ENCODE measurements at regions not wholly inside any gene's neighbourhood (a gene's known extent, or its start where the extent isn't known, plus 50 kb on each side); places are given as distances from the start of the nearest gene placed in this dataset.
A peak's percentile ranks its signal among the peaks of the same experiment; 100 is the strongest.
"Not testable (repeated sequence)": the region's sequence is repeated elsewhere in the genome, so short reads cannot be mapped to it uniquely, and the experiment has no call there.

DNA sequence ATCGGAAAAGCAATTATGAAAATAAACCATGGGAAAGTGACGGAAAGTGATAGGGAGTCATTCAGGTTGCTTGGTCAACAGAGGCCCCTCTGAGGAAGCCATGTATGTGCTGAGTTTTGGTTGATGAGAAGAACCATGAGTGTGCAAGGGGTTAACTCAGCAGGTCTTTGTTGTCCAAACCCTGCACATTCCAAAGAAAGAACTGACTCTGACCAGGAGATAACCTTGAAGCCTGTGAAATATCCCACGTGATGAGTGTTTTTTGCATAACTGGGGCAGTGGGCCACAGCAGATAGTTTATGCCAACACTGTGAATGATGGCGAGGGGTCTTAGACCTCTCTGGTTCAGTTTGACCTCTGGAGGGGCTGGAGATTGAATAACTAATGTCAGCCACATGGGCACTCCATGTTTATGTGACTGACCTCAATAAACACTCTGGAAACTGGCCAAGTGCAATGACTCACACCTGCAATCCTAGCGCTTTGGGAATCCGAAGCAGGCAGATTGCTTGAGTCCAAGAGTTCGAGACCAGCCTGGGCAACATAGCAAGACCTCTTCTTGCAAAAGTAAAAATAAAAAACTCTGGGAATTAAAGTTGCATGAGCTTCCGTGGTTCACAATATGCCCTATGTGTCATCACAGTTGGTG lies 154.0 kb upstream of the FOXK1 start:
- DNase-seq, result no peak

DNA sequence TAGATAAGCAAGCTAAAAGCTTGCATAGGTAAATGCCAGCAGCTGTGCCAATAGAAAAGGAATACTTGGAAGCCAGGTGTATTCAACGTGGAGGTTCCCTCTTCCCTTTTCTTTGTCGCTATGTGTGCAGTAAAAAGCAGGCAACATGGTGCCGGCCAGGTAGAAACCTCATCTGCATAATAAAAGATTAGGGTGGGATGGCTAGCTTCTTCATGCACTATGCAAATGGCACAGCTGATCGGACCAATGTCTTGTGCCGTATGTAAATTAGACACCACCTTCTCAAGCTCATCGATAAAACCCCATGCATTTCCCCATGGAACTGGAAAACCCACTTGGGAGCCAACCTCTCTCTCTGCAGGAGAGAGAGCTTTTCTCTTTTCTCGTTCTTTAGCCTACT lies 150.9 kb upstream of the FOXK1 start:
- no peak for DNase-seq

DNA sequence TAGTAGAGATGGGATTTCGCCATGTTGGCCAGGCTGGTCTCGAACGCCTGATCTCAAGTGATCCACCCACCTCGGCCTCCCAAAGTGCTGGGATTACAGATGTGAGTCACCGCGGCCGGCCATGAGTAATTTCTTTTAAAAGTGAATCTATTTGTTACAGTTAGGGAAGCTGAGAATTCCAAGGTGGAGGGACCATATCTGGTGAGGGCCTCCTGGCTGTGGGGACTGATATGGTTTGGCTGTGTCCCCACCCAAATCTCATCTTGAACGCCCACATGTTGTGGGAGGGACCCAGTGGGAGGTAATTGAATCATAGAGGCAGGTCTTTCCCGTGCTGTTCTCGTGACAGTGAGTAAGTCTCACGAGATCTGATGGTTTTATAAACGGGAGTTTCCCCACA lies 148.8 kb upstream of the FOXK1 start:
- not testable (repeated sequence) for DNase-seq

DNA sequence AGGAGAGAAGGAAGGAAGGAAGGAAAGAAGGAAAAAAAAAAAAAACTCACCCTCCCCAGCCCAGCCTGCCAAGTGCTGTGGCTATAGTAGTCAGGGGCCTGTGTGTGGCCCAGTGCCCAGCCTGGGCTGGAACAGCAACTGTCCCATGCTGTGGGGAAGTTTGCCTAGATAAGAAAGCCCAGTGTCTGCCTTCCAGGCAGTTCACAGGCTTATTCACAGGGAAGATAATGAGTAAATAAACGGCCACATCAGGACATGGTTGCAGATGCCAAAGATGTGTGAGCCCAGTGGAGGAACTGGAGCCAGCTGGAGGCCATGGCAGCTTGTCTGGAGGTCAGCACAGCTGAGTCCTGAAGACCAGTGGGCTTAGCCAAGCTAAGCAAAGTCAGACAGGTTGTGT lies 132.4 kb upstream of the FOXK1 start:
- DNase-seq, result no peak

DNA sequence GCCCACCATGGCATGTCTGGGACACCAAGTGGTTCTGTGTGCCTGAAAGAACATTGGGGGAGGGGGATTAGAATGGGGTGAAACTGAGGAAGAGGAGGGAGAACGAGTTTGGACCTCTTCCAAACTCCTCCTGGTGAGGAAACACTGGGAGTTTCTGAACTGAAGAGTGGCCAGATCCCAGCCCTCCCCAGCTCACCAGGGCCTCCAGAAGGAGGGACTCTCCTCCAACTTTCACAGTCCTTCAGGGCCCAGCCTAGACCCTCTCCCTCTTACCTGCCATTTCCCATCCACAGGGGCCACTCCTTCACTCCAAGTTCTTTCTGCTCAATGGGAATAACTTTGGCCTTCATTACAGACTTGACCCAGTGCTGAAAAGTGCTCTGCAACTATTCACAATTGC lies 132.0 kb upstream of the FOXK1 start:
- no peak for DNase-seq

DNA sequence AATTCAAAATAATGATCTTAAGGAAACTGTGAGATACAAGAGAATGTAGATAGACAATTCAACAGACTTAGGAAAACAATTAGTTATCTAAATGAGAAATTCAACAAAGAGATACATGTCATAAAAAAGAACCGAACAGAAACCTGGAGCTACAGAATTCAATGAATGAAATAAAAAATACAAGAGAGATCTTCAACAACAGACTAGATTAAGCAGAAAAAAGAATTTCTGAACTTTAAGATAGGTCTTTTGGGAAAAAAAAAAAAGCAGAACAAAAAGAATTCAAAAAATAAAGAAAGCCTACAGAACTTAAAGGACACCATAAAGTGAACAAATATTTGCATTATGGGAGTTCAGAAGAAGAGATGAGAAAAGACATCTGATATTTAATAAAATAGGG lies 129.1 kb upstream of the FOXK1 start:
- no peak for DNase-seq

DNA sequence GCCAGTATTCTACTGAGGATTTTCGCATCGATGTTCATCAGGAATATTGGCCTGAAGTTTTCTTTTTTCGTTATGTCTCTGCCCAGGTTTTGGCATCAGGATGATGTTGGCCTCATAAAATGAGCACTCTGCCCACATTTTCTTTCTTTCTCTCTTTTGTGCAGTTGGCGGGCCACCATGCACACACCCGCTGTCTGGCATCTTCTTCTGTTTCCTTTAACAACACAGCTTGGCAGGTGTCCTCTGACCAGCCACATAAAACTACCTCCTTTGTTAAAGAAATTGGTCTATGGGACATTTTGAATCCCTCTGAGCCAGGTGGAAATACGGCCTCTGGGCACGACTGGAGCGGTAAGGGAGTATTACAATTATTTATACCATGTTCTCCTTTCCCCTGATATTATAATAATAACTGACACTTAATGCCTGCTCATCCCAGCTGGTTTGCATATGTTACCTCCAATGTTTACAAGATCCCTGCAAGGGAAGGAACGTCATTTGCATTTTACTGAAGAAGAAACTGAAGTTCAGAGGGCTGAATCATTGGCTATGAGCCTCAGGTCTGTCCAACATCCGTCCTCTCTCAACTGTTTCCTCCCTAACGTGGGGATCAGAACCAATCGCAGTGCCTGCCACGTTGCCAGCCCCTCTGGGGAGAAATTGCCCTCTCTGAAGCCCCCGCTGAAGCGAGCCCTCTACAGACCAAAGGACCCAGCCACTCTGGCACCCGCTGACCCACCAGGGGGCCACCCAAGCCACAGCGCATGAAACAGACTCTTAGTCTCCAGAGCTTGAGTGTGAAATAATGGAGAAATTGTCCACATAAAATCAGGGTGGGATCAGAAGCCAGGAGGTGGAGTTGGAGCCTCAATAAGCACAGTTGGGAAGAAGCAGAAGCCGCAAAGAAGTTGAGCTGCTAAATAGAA lies 125.0 kb upstream of the FOXK1 start:
- DNase-seq, result no peak

DNA sequence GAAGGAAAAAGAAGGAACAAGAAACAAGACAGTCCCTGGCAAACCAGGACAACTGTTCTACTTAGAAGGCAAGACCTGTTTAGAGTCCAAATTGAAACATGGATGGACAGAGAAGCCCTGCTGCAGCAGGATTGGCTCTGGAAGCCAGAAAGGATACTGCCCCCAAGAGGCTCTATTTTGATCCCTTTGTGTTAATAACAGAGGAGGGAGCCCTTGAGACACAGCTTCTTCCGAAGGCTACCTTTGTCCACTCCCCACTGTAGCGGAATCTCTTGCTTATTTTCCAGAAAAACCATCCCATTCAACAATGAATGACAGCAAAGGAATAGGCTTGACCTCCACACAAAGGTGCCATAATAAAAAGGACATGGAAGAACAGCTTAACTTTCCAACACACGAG lies 120.3 kb upstream of the FOXK1 start:
- no peak for DNase-seq

DNA sequence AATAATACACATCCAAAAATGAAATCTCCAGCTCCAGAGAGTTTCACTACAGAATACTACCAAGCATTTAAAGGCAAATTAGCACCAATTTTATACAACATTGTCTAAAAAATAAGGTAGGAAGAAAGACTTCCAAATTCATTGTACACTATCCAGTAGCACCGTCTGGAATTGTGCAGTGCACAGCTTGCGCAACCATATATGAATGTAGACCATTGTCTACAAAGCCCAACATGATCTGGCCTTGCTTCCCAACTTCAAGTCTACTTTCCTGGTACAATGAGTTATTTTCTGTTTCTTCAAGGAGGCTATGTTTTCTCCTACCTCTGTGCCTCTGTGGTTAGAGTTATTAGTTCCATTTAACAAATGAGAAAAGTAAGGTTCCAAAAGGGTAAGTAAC lies 115.4 kb upstream of the FOXK1 start:
- no peak for DNase-seq

DNA sequence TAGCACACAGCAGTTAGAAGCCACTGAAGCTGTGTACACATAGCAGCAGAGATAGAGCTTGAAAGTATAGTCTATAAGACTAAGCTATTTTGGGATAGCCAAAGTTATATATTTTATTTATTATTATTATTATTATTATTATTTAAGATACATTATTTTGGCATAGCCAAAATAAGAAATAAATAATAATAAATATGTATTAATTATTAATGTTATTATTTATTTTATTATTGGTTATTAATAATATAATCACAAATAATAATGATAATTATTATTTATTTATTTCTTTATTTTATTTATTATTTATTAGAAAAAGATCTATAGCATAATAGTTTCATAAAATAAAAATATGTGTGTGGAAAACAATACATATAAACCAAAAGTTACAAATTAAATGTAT lies 107.2 kb upstream of the FOXK1 start:
- no peak for DNase-seq

DNA sequence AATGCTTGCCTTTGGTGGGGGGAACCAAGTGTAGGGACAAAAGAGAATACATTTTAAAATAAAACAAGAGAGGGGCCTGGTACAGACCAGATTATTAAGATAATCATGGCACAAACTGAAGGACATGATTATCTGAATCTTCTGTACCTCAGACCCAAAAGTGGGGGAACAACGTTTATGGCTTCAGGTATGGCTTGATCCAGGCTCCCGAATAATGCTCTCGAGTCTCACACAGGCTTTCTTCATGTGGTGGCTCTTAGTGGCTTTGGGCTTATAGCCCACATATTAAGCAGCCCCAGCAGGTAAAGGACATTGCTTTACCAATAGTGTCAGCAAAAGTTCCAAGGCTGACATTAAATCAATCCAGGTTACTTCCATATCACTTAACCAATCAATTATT lies 106.8 kb upstream of the FOXK1 start:
- no peak for DNase-seq

DNA sequence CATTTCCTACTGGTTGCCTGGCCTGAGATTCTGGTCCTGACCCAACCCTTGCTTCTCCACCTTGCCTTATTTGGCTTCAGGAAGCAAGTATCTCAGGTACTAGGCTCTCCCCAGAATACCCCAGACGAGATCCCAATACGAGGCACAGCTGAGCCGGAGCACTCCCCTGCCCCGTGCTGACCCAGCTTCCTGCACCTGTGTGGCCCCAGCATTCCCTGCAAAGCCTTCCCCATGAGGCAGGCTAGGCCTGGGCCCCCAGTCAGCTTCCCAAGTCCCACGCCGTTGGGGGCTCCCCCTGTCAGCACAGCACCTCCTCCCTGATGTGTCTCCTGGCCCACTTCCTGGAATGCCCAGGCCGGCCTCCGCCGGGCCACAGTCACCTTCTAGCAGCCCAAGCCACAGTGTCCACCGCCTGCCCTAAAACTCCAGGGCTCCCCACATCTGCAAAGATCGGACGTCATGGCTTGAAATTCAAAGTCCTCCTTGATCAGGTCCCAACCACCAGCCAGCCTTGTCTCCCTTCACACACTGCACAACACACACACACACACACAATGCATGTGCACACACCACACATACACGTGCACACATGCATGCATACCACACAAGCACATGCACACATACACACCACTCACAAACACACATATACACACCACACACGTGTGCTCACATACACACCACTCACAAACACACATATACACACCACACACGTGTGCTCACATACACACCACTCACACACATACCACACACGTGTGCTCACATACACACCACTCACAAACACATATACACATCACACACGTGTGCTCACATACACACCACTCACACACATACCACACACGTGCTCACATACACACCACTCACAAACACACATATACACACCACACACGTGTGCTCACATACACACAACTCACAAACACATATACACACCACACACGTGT lies 78.9 kb upstream of the FOXK1 start:
- no peak for DNase-seq

DNA sequence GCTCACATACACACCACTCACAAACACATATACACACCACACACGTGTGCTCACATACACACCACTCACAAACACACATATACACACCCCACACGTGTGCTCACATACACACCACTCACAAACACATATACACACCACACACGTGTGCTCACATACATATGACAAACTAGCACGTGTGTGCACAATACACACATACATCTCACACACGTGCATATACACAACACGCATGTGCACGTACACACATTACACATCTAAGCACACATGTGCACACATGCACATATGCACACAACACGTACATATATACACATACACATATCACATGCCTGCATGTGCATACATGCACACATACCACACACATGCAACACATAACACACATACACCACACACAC lies 78.3 kb upstream of the FOXK1 start:
- DNase-seq, result no peak

DNA sequence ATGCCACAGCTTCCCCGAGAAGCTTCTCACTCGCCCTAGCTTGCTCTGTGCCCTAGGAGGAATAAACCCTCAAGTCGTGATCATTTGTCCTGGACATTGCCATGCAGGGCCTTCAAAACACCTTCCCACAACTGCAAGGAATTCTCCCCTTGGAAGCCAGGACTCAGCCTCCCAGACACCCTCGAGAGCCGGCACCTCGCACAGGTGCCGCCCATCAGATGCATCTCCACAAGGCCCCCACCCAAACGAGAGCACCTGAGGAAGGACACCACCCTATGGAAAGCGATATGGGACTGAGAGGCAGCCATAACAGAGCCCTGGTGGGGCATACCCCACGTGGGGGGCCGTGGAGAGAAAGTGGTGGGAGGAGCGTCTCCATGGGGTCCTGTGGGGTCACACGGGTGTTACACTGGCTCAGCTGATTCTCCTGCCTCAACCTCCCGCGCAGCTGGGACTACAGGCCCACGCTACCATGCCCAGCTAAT lies 77.6 kb upstream of the FOXK1 start:
- no peak for DNase-seq

DNA sequence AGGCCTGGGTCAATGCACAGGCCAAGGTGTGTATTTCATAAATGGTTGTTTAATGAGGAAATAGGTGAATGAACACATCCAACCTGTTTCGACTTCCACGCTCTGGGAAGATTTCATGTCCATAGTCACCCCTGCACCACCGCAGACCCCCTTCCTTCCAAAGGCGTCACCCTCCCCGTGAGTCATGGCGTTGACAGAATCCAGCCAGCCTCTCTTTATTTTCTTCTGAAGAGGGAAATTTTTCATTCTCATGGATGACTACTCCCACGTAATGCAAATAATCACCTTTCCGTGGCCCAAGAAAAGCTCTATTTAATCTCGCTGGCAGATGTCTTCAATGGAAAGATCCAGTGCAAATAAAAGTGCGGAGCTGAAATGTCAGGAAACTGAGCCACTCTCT lies 75.3 kb upstream of the FOXK1 start:
- no peak for DNase-seq

DNA sequence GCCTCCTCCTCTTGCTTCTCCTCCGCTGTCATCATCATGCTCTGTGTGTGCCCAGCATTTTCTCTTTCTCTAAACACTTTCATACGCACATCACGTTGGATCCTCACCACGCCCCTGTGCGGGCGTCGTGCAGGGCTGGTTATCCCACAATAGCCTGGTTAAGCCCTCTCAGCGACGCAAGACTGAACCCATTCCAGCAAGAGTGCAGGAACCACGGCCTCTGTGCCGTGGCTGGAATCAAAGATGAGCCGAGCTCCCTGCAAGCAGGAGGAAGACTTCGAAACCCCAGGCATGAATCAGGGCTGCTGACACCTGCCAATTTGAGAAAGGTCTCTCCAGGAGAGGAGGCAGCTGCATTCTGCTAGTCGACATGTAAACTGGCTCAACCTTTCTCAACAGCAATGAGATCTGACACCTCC lies 74.8 kb upstream of the FOXK1 start:
- no peak for DNase-seq

DNA sequence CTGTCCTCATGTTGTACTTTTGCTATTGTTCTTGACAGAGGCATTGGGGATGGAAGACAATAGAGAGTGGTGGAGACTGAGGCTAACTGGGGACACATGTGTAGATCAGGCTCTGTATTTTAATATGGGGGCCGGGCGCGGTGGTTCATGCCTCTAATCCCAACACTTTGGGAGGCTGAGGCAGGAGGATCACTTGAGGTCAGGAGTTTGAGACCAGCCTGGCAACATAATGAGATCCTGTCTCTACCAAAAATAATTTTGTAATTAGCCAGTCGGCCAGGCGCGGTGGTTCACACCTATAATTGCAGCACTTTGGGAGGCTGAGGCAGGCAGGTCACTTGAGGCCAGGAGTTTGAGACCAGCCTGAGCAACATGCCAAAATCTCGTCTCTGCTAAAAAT lies 72.5 kb upstream of the FOXK1 start:
- DNase-seq, result not testable (repeated sequence)

DNA sequence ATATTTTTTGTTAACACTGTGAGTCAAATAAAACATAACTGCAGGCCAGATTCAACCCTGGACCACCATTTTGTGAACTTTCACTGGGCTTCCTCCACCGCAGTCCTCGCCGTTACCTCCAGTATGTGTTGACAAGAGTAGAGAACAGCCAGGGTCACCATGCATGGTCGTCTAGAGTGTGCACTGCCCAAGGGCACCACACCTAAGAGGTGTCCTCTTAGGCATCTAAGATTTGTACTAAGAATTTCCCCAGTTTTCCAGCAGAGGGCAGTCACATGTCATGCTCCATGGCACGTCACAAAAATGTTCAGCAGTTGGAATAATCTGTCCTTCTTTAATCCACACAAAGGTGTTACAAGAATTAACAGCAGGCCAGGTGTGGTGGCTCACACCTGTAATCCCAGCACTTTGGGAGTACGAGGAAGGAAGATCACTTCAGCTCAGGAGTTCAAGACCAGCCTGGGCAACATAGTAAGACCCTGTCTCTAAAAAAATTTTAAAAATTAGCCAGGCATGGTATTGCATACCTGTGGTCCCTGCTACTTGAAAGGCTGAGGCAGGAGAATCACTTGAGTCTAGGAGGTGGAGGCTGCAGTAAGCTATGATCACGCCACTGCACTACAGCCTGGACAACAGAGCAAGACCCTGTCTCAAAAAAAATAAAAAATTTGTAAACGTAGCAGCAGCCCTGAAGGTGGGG lies 71.2 kb upstream of the FOXK1 start:
- peak; percentile 4 for DNase-seq

DNA sequence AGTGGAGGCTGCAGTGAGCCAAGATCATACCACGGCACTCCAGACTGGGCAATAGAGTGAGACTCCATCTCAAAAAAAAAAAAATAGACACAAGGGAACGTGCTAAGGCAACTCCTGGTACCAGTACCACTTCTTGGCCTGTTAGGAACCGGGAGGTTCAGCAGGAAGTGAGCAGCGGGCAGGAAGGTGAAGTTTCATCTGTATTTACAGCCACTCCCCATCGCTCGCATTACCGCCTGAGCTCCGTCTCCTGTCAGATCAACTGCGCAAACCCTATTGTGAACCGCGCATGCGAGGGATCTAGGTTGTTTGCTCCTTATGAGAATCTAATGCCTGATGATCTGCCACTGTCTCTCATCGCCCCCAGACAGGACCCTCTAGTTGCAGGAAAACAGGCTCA lies 69.9 kb upstream of the FOXK1 start:
- no peak for DNase-seq

DNA sequence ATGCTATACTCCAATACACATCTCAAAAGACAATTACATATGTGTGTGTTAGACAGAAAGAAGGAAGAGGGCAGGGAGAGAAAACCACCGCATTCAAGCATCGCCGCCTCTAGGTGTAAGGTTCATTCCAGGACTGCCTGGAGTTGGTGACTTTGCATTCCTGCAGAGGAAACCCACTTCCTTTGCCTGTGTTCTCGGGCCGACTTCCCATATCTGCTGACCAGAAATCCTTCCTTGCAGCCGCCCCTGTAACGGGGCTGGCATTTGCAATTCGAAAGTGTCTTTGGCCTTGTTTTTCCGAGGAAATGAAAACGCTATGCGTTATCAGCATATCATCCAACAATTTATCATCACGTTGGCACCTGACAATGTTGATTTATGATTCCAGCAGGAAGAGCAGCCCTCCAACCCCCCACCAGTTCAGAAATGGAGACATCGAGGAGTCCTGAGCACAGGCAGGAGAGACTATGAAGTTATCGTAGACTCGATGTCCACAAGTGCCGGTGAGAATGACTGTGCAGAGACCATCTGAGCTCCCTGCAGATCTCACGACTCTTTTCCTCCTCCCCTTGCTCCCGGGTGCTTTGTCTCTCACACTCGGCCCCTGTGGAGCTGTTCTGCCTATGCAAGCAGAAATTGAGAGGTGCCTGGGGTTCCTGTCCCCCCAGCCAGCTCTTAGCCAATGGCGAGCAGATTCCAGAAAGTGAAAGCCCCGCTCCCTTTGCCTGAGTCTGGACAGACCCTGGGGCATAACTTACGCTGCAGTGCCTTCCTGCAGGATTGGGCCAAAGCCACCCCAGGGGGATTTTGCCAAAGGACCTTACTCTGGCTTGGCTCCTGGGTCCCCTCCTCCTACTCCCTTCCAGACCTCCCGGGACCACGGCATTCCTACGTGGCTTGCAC lies 68.9 kb upstream of the FOXK1 start:
- no peak for DNase-seq

DNA sequence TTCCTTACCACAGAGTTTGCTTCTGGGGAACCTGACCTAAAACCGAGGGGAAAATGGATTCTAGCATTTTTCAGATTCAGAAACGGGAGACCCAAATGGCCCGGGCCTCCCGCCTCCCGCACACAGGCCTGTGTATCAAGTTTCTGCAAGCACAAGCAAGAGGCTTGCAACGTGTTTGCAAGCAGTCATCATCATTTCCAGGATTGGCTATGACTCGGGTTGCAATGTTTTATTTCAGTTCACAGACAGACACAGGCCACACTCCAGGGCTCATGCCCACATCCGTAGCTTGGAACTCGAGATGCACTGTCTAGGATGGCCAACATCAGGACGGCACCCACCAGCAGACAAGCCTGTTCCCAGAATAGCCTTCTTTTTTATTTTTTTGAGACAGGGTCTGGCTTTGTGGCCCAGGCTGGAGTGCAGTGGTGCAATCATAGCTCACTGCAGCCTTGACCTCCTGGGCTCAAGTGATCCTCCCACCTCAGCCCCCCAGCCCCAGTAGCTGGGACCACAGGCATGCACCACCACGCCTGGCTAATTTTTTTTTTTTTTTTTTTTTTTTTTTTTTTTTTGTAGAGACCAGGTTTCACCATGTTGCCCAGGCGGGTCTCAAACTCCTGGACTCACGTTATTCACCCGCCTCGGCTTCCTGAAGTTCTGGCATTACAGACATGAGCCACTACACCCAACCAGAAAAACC lies 68.1 kb upstream of the FOXK1 start:
- no peak for DNase-seq

Measured in NK-92 treated with Interleukin-12 subunit alpha and Interleukin-12 subunit beta, amount 100 ng/mL, for 24 hours (cell line).